ENCODE measurements at regions not wholly inside any gene's neighbourhood (a gene's known extent, or its start where the extent isn't known, plus 50 kb on each side); places are given as distances from the start of the nearest gene placed in this dataset.
A peak's percentile ranks its signal among the peaks of the same experiment; 100 is the strongest.
"Not testable (repeated sequence)": the region's sequence is repeated elsewhere in the genome, so short reads cannot be mapped to it uniquely, and the experiment has no call there.

DNA sequence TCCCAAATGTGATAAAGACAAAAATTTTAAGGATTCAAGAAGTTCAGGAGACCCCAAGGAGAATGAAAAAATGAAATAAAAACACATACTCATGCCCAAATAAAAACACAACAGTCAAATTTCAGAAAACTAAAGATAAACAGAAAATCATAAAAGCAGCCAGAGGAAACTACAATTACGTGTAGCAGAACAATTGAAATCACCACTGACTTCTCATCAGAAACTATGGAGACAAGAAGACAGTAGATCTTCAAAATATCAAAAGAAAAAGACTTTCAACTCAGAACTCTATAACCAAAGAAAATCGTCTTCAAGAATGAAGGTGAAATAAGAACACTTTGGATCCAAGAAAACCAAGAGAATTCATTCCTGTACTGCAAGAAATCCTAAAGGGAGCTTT is 54.9 kb downstream of the DIO3 start:
- no peak for DNase-seq (ENCODE audit: low spot score)

DNA sequence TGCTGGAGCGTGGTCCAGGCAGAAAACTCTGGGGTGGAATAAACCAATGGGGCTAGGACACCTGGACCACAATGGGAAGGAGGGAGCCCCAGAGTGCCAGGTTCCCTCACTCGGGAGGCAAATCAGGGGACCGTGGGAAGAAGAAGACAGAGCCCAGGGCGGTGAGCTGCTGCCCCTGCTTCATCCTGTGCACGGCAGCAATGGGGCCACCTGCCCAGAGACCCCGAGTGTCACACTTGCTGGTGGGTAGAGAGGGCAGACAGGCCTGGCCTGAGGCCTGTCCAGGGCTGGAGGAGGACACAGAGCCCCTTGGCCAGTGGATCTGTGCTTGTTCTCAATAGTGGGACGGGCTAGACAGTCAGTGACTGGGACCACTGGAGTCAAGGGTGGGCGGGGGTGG is 58.2 kb downstream of the DIO3 start:
- DNase-seq (ENCODE audit: low spot score): no peak

DNA sequence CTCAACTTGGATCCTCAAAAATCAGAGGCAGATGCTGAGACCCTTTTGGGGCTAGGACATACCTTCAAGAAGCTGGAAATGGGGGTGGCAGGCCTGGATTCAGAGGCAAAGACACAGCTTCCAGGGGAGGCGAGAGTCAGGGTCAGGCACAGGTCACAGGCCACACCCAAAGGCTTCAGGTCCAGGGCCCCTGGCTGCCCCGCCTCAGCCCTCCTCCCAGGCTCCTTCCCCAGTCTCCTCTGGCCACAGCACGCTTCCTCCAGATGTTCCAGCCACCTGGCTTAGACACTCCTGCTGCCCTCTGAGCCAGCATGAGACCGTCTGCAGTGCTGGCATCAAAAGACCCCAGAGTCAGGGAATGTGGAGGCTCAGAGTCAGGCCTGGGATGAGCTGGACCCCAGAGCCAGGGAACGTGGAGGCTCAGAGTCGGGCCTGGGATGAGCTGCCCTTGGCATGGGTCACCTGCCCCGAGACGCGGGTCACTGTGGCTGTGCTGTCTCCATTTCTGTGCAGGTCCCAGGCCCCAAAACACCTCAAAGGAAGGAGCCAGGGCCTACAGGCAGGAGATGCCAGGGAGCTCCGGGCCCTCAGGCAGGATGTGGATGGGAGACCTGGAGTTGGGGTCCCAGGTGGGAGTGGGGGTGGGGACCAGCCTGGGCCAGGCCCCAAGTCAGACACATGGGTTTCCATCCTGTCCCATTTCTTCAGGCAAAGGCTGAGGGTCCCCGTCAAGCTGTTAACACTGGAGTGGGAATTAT is 58.9 kb downstream of the DIO3 start:
- no peak for DNase-seq (ENCODE audit: low spot score)

DNA sequence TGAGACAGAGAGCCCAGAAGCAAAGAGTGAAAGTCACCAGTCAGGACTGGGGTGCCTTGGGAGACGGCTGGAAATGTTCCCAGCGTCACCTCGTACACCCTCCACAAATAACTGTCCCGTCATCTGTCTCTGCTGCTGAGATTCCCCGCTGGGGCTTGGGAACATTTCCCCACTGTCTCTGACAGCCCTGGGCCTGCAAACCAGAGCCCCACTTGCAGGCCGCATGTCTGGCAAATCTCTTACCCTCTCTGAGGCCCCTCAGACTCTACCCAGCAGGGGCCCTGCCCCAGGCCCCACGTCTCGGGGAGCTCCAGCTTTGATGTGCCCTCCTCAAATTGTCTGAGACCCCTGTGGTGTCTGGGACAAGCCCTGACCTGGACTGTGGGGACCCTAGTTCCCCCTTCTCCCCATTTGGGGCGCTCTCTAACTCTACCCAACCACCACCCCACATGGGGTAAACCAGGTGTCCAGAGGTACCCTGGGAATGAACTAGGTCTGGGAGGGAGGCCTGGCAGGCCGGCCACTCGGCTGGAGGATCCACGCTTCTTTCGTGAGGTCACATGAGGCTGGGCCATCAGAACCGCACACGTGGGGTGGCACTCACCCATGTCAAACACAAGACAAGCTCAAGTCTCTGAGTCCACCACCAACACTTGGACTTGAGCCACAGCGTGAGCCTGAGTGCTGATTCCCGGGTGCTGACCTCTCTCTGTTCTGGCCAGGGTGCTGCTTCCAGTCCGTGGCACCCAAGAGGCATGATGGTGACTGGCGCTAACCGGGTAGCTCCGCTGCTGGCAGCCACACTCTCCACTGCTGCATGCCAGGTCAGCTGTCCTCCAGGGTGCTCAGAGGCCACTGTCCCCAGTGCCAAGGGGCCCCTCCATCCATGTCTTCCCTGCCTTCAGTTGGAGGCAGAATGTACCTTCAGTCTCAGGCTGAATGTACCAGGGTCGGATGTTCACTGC is 59.8 kb downstream of the DIO3 start:
- no peak for DNase-seq (ENCODE audit: low spot score)

DNA sequence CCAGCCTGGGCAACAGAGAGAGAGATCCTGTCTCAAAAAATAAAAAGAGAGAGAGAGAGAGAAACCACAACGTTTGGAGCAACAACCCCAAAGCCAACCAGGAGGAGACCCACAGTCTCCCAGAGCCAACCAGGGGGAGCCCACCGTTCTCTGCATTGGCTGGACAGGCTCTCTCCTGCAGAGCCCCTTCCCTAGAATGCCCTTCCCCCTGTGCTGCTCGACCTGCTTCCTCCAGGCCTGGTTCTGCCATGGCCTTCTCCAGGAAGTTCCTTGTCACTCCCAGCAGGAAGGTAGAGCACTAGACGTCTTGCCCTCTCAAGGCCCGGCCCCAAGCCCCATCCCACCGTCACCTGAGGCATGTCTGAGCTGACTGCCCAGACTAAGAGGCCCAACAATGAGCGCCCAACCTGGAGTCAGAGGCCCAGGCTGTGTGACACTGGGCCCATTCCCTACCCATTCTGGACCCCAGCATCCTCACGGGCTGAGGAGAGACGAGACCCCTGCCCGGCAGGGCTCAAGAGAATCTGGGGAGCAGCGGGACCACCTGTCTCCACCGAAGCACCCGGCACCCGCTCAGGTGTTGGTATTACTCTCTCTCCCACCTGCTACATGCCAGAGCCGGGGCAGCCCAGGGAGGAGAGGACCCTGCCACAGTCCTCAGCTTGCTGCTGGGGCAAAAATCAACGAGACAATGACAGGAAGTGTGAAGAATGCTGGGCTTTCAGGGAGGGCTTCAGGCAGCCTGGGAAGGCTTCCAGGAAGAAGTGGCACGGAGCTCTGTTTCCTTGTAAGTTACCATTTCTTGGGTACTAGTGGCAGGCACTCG is 61.2 kb downstream of the DIO3 start:
- DNase-seq (ENCODE audit: low spot score): no peak

DNA sequence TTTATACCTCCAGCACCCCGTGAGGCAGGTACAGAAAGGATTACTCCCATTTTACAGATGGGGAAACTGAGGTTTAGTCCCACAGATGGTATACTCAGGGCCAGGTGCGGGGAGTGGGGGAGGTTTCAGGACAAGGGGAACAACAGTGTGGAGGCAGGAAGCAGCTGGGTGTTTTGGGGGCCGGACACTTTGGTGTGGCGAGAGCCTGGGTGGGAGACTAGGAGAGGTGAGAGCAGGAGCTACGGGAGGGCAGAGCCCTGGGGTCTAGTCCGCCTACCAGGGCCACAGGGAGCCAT is 61.7 kb downstream of the DIO3 start:
- DNase-seq (ENCODE audit: low spot score): no peak

DNA sequence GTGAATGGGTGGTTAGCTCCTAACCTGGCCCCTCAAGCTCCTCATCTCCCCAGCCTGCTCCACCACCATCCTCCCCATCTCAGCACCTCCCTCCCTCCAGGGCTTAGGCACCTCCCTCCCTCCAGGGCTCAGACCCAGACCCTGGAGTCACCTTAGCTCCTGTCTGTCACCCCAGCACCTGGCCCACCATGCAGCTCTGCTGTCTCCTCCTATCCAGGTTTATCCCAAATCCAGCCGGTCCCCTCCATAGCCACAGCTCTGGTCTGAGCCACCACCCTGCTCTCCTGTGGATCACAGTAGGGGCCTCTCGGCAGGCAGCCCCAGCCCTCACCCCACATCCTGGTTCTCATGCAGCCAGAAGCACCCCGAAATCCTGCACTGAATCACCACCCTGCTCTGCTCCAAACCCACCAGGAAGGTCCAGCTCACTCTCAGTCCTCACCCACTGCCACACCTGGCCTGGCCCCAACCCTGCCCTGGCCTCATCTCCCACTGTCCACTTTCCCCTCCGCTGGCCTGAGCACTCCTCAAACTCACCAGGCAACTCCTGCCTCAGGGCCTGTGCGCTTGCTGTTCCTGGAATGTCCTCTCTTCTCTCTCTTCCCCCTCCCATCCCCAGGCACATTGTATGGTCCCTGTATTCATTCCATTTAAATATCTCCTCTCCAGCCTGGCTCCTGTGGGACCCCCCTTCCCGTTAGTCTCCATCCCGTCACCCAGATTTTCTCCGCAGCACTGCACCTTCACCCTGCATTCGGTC is 62.6 kb downstream of the DIO3 start:
- no peak for DNase-seq (ENCODE audit: low spot score)

DNA sequence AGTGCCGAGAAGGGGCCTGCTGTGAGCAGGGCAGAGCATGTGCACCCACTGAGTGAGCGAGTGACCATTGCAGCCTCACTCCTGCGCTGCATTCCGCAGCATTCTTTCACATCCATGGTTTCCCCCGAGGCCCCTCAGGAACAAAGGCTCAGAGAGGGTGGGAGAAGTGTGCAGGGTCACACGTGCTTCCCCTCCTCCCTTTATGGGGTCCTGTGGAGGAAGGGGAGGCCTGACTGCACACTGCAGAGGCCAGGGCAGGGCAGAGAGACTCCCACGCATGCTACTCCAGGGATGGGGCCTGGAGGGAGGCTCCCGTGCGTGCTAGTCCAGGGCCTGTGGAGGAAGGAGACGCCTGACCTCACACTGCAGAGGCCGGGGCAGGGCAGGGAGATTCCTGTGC is 63.2 kb downstream of the DIO3 start:
- DNase-seq (ENCODE audit: low spot score): no peak

DNA sequence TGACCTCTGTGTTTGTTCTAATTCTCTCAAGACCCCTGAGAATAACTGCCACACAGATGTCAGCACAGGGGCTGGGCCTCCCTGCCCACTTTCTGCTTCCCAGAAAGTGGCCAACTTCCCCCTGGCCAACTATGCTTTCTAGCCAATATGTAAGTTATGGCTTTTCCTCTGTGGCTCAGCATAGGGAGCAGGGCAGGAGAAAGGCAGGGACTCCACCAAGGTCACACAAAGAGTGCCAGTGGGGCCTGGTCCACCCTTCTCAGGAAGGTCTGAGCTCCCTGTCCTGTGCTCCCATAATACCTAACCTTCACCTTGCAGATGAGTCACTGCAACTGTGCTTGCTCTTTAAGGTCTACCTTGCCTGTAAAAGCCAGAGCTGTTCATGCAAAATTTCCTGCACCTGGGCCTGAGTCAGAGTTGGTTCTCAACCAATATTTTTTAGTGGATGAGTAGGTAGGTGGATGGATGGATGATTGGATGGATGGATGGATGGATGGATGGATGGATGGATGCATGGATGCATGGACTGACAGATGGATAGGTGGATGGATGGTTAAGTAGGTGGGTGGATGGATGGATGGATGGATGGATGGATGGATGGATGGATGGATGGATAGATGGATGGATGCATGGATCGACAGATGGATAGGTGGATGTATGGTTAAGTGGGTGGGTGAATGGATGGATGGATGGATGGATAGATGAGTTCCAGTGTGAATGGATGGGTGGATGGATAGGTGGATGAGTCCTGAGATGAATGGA is 64.2 kb downstream of the DIO3 start:
- DNase-seq (ENCODE audit: low spot score): no peak

DNA sequence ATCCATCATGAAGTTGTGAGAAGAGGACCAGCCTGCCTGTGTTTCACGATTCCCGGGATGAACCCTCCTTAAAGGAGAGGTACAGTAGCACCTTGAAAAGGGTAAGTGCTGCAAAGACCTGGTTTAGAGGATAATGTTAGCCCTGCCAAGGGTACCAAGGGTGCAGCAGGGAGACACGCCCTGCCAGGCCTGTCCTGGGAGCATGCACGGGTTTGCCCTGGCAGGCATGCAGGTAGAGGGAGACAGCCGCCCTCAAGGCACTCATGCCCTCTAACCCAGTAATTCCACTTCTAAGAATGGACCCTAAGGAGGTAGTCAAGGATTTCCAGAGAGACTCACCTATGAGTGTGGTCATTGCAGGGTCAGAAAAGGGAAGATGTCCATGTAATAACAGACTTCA is 65.0 kb downstream of the DIO3 start:
- no peak for DNase-seq (ENCODE audit: low spot score)

DNA sequence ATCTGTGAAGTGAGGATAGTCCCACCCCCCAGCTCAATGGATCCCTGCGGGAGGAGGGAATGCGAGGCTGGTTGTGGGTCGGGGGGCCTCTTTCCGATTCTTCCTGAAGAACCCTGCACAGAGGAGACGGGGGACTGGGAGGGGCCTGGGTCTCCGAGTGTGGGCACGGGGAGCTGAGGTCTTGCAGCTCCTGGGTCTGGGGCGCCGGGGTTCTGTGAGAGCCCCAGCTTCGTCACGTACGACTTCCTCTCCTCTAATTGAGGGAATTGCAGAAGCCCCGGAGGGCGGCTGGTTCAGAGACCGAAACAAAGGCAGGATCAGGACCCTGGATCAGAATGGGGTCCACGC is 66.6 kb downstream of the DIO3 start:
- no peak for DNase-seq (ENCODE audit: low spot score)

DNA sequence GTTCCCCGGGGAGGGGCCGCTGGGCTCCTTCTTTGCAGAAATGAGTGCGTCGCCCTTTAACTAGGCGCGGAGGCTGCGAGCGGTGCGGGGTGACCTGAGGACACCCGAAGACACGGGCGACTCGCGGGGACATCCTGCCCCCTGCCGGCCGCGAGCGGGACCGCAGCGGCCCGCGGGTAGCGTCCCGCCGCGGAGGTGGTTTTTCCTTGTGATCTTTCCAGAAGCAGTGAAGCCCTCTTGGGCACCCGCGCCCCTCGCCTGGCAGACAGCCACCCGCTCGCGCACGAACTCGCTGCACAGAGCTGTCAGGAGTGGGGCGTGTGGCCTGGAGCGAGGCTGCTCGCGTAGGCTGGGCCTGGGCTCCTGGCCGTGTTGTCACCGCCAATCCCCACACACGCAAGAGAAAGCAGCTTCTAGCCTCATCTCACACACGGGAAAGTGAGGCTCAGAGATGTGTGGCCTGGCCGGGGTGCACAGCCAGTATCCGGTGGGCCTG is 67.2 kb downstream of the DIO3 start:
- peak; percentile 78 for DNase-seq (ENCODE audit: low spot score)

DNA sequence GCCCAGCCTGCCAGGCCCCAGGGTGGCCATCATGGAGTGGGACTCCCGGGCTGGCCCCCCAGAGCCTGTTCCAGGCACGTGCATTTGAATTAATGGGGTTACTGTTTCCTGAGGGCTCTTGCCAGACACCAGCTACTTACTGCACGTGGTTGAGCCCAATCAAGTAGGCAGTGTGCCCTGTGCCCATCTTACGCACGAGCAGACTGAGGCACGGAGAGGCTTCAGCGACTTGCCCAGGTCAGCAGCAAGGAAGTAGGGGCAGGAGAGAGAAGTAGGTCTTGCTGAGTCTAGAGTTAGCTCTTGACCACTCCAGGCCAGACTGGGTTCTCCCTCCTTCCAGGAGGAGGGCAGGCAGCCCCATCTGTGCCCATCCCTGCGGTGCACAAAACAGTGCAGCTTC is 67.7 kb downstream of the DIO3 start:
- DNase-seq (ENCODE audit: low spot score): no peak

DNA sequence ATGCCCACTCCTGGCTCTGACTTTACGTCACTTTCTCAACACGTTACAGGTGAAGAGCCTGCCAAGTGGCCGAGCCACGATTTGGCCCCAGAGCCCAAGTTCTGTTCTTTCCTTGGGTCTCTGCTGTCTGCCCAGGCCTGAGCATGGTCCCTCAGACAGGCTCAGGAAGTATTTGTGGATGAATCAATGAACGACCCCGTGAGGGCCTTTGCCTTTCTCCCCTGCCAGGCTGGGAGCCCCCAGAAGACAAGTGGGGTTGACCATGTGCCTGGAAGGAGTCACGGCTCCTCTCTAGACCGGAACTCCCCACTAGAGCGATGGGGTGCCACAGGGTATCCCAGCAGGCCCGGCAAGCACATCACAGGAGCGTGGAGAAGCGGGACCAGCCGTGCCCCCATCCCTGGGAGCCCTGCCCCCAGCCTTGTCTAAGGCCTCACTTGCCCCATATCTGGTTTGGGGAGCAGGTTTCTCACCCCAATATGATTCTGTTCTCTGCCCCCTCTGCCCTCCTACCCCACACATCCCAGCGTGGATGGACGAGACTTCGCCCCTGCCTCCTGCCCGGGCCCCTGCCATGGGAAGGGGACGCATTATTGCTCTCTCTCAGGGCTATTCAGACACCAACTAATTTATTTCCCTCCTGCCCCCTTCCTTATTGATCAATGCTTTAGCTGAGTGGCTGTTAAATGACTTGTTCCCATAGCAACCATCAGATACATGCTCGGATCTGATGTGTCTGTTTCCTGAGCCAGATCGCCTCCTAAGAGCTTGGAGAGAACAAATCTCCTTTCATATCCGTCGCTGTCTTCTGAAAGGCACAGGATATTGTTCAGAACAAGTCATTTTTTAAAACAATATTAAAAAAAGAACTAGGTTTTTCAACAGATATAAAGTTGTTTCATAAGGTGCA is 69.0 kb downstream of the DIO3 start:
- DNase-seq (ENCODE audit: low spot score): no peak

DNA sequence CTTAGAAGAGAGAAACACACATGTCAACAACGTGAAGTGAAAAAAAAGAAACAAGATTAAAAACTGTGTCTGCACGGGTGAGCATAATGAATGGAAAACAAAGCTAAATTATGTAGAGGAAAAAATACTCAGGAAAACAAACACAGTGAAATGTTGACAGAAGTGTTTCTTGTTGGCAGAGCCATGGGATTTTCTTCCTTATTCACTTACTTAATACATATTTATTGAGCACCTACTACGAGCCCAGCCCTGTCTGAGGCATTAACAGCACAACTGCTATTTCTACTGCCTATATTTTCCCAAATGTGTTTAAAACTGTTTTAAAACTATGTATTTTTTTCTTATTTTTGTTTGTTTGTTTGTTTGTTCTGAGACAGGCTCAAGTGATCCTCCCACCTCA is 69.9 kb downstream of the DIO3 start:
- DNase-seq (ENCODE audit: low spot score): no peak

DNA sequence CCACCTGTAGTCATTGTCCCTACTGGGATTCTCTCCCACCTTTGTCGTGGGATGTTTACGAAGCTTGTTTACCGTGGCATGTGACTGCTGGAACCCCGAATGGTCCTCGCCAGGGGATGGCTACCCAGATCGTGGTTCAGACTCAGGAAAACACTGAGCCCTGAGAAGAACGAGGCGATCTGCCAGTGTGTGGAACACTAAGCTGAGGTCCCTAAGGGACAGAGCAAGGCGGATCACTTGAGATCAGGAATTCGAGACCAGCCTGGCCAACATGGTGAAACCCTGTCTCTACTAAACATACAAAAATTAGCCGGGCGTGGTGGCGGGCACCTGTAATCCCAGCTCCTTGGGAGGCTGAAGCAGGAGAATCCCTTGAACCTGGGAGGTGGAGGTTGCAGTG is 70.7 kb downstream of the DIO3 start:
- DNase-seq (ENCODE audit: low spot score): not testable (repeated sequence)

DNA sequence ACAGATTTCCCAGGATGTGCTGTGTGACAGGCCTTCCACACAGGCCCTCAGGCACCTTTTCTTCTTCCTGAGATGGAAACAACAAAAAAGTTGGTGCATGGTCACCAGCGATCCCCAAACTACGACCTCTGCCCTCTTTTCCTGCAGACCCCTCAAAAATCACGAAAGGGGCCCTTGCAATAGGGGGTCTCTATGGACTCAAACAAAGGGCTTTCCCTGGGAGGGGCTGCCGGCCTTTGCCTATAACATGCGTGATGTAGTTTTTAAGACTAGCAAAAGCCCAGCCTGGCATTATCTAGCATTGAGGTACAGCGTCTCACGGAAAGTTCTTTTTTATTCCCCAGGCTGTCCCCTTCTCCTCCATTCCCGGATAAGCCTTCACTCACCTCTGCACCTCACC is 71.2 kb downstream of the DIO3 start:
- DNase-seq (ENCODE audit: low spot score): no peak

DNA sequence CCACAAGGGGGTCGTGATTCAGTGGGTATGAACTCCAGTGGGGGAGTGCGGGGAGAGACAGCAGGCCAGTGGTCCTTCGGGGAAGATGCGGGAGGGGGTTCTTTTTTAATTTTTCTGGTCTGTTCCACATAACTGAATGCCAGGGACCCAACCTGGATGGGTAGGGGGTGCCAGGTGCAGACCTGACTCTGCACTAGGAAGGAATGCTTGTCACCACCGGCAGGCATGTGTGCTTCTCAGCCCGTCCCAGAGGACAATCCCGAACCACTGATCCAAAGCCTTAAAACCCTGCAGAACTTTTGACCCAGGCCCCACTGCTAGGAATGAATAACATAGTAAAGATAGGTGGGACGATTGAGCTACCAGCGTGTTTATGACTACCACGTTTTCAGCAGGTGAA is 72.0 kb downstream of the DIO3 start:
- no peak for DNase-seq (ENCODE audit: low spot score)

DNA sequence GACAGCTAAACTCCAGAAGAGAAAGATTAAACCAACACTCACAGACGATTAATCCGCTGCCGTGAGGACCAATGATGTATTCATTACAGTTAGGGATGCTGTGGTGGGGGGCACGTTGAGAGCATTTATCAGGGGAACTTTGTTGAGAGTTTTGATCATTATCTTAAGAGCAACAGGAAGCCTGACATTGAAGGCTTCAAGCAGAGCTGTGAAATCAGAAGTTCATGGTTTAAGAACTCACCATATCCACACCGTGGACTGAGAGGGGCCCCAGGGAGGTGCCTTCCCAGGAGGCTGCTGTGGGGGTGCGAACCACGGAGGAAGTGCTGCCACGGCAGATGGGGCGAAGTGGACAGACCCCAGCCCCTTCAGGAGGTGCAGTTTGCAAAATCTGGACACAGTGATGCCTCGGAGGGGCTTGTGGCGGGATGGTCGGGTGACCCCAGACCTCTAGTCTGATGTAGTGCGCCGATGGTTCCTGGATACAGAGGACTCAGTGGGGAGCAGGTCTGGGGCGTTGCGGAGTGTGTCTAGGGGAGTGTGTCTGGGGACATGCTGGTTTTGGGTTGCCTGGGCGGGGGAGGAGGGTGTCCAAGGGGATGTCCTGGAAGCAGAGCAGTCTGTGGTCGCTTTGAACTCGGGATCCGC is 73.0 kb downstream of the DIO3 start:
- DNase-seq (ENCODE audit: low spot score): no peak
